ENCODE measurements at regions not wholly inside any gene's neighbourhood (a gene's known extent, or its start where the extent isn't known, plus 50 kb on each side); places are given as distances from the start of the nearest gene placed in this dataset.

DNA sequence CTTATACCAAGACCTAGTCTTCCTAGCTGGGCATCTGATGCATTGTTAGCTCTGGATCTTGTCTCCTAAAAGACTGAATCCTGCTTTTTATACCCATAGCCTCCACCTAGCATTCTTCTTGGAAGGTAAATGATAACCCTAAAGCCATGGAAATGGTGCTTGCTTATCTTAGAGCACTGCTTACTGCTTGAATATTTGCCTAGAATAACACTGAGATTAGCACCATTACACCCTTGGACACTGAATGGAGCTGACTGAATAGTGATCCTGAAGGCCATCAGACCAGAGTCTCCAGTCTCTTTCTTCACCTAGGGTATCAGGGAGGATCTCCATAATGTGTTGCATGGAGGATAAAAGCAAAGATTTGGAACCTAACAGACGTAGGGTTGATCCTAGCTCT is 50.3 kb upstream of the UGP2 start:
- TF ChIP-seq POLR2A (IDR thresholded peaks at IDR 0.05; ENCODE audit: low read length) (no peak), GATA1 (IDR thresholded peaks at IDR 0.05; ENCODE audit: low read depth, low read length) (no peak)
